ENCODE measurements at regions not wholly inside any gene's neighbourhood (a gene's known extent, or its start where the extent isn't known, plus 50 kb on each side); places are given as distances from the start of the nearest gene placed in this dataset.

- TF ChIP-seq POLR2A (IDR thresholded peaks at IDR 0.05; ENCODE audit: borderline replicate concordance, extremely low read depth, insufficient read depth, insufficient read length) (no peak), TCF7L2 (IDR thresholded peaks at IDR 0.05; ENCODE audit: borderline replicate concordance, extremely low read depth, insufficient read depth, insufficient read length) (no peak)
Measured at GRCh38 chr5:17080361-17080760, 137.1 kb upstream of the BASP1 start.
